GM21723 (cell line): ENCODE measurements at regions not wholly inside any gene's neighbourhood (a gene's known extent, or its start where the extent isn't known, plus 50 kb on each side); places are given as distances from the start of the nearest gene placed in this dataset.

Source experiments
- ATAC-seq: cut with Tn5 transposase; IDR thresholded peaks from one replicate; pipeline ENCODE4 v1.9.1; 2021; ENCODE audit warnings: mild to moderate bottlenecking, moderate library complexity; ENCODE audit not compliant: unreplicated experiment

- no peak for ATAC-seq
These were observed 236.4 kb upstream of the TMEM72 start for GRCh38 chr10:44674536-44675386.

GRCh38 chr10:44675387-44675874, 235.7 kb upstream of the TMEM72 start:
- no peak for ATAC-seq

- no peak for ATAC-seq
These were observed 230.4 kb upstream of the TMEM72 start for GRCh38 chr10:44680764-44681163.

GRCh38 chr10:44682507-44682906, 228.6 kb upstream of the TMEM72 start:
- no peak for ATAC-seq

- ATAC-seq, result no peak
These were observed 226.5 kb upstream of the TMEM72 start for GRCh38 chr10:44684661-44685060.

- no peak for ATAC-seq
These were observed 225.9 kb upstream of the TMEM72 start for GRCh38 chr10:44685220-44685619.

- no peak for ATAC-seq
These were observed 225.4 kb upstream of the TMEM72 start for GRCh38 chr10:44685747-44686146.

GRCh38 chr10:44689368-44689767, 221.8 kb upstream of the TMEM72 start:
- ATAC-seq, result no peak

GRCh38 chr10:44696496-44696895, 214.6 kb upstream of the TMEM72 start:
- no peak for ATAC-seq

- no peak for ATAC-seq
These were observed 214.0 kb upstream of the TMEM72 start for GRCh38 chr10:44697116-44697515.

- ATAC-seq, result no peak
These were observed 208.6 kb upstream of the TMEM72 start for GRCh38 chr10:44702531-44702930.

GRCh38 chr10:44703241-44704155, 207.6 kb upstream of the TMEM72 start:
- no peak for ATAC-seq

GRCh38 chr10:44704616-44705015, 206.5 kb upstream of the TMEM72 start:
- no peak for ATAC-seq

GRCh38 chr10:44706745-44707144, 204.4 kb upstream of the TMEM72 start:
- ATAC-seq, result no peak

- ATAC-seq, result no peak
These were observed 197.8 kb upstream of the TMEM72 start for GRCh38 chr10:44713307-44713706.

- no peak for ATAC-seq
These were observed 196.7 kb upstream of the TMEM72 start for GRCh38 chr10:44714451-44714850.

GRCh38 chr10:44715136-44715535, 196.0 kb upstream of the TMEM72 start:
- ATAC-seq, result no peak

GRCh38 chr10:44716470-44717015, 194.6 kb upstream of the TMEM72 start:
- ATAC-seq, result no peak

GRCh38 chr10:44723082-44723481, 188.1 kb upstream of the TMEM72 start:
- ATAC-seq, result no peak

- ATAC-seq, result no peak
These were observed 187.4 kb upstream of the TMEM72 start for GRCh38 chr10:44723619-44724325.
